ENCODE measurements at regions not wholly inside any gene's neighbourhood (a gene's known extent, or its start where the extent isn't known, plus 50 kb on each side); places are given as distances from the start of the nearest gene placed in this dataset.

GRCh38 chr6:78251931-78252330 lies 599.1 kb downstream of the MEI4 start (continued):
- TF ChIP-seq KDM2B (CRISPR knock-in tag; IDR thresholded peaks at IDR 0.05) (no peak), SMARCE1 (IDR thresholded peaks at IDR 0.05) (no peak), STAT5B (CRISPR knock-in tag; IDR thresholded peaks at IDR 0.05) (no peak), HNRNPK (IDR thresholded peaks at IDR 0.05; ENCODE audit: low read depth, low read length, poor library complexity, severe bottlenecking) (no peak), HDAC6 (IDR thresholded peaks at IDR 0.05; ENCODE audit: low read depth, low read length) (no peak), CBX5 (IDR thresholded peaks at IDR 0.05; ENCODE audit: borderline replicate concordance, low read depth) (no peak)
- TF ChIP-seq, protein P1, sequence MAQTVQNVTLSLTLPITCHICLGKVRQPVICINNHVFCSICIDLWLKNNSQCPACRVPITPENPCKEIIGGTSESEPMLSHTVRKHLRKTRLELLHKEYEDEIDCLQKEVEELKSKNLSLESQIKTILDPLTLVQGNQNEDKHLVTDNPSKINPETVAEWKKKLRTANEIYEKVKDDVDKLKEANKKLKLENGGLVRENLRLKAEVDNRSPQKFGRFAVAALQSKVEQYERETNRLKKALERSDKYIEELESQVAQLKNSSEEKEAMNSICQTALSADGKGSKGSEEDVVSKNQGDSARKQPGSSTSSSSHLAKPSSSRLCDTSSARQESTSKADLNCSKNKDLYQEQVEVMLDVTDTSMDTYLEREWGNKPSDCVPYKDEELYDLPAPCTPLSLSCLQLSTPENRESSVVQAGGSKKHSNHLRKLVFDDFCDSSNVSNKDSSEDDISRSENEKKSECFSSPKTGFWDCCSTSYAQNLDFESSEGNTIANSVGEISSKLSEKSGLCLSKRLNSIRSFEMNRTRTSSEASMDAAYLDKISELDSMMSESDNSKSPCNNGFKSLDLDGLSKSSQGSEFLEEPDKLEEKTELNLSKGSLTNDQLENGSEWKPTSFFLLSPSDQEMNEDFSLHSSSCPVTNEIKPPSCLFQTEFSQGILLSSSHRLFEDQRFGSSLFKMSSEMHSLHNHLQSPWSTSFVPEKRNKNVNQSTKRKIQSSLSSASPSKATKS (CRISPR knock-in tag; IDR thresholded peaks at IDR 0.05), result no peak

DNA sequence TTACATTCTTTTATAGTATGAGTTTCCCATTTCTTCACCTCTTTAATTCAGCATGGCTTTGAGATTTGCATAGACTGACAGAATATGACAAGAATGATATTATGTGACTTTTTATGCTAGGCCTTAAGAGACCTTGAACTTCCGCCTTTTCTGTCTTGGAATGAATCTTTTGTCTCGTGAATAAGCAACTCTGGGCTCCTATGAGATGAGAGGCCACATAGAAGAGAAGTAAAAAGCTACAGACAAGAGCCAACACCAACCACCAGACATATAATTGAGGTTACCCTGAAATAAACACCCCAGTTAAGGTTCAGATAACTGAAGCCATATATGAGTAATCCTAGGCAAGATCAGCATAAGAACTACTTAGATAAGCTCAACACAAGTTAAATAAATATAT lies 600.8 kb downstream of the MEI4 start:
- FAIRE-seq, result no peak
- POLR2A ChIA-PET, result no interaction called here

More for the DNA sequence above, 600.8 kb downstream of the MEI4 start:
- H3K36me3 ChIP-seq (ENCODE audit: control insufficient read depth, insufficient read depth, low read length), result no peaks in the 10 kb centered on the region
- H3K4me1 ChIP-seq (replicated peaks in 1 of 2; ENCODE audit: control insufficient read depth in 2 of 2, insufficient read depth in 2 of 2, low read length in 2 of 2), result no peaks in the 10 kb centered on the region
- no peak overlapping the region for H2AFZ ChIP-seq (ENCODE audit: low read depth, low read length)
- no peaks in the 10 kb centered on the region for H4K20me1 ChIP-seq (replicated peaks; ENCODE audit: control insufficient read depth, insufficient read depth, low read length)
- in situ Hi-C loops (cut with MboI) (no loop called here), intact Hi-C loops (cut with micrococcal nuclease) (no loop called here)
- no peak overlapping the region for H3K9ac ChIP-seq (ENCODE audit: insufficient read depth in 1 of 2, low read depth in 2 of 2, low read length in 2 of 2)
- ATAC-seq (no peak), DNase-seq (ENCODE audit: extremely low read depth in 1 of 4, low spot score in 3 of 4) (no peak)
- H3K27me3 ChIP-seq (ENCODE audit: control insufficient read depth in 2 of 2, insufficient read depth in 2 of 2, low read length in 2 of 2), result no peaks in the 10 kb centered on the region
- 0% methylated on average over 2 of the region's 2 CpGs for WGBS (ENCODE audit: insufficient coverage, low coverage, missing lambda C conversion rate)
- no TSS peak for BruUV-seq (replicated peaks)
- H3K4me2 ChIP-seq (ENCODE audit: insufficient read depth, low read length), result no peak overlapping the region
- no peaks in the 10 kb centered on the region for H3K9me1 ChIP-seq (ENCODE audit: control insufficient read depth, insufficient read depth, low read length)
- H3K9me3 ChIP-seq (replicated peaks; ENCODE audit: control insufficient read depth, insufficient read depth, low read depth, low read length), result no peaks in the 10 kb centered on the region
- H3K27ac ChIP-seq (ENCODE audit: extremely low read depth, low read depth, low read length), result no peak overlapping the region
- TF ChIP-seq MYC (IDR thresholded peaks at IDR 0.05; ENCODE audit: low read depth, low read length), result no peak
- no peak for TF ChIP-seq MYC (CRISPR knock-in tag; IDR thresholded peaks at IDR 0.05; ENCODE audit: borderline replicate concordance, low read depth)
- TF ChIP-seq, protein P2, sequence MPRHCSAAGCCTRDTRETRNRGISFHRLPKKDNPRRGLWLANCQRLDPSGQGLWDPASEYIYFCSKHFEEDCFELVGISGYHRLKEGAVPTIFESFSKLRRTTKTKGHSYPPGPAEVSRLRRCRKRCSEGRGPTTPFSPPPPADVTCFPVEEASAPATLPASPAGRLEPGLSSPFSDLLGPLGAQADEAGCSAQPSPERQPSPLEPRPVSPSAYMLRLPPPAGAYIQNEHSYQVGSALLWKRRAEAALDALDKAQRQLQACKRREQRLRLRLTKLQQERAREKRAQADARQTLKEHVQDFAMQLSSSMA (CRISPR knock-in tag; IDR thresholded peaks at IDR 0.05), result no peak
- CTCF ChIA-PET (ENCODE audit: low intra/inter-chr PET ratio), result no interaction called here
- no peaks in the 10 kb centered on the region for H3K79me2 ChIP-seq (ENCODE audit: control insufficient read depth, insufficient read depth, low read length)
- H3K4me3 ChIP-seq, result no peak overlapping the region

Measured in K562 (cell line).